Renal cortex interstitium (tissue), 11 donors: ENCODE measurements at regions not wholly inside any gene's neighbourhood (a gene's known extent, or its start where the extent isn't known, plus 50 kb on each side); places are given as distances from the start of the nearest gene placed in this dataset.
"Not testable (repeated sequence)": the region's sequence is repeated elsewhere in the genome, so short reads cannot be mapped to it uniquely, and the experiment has no call there.

Experiments
- DNase-seq, 11 donors: peaks; one replicate each; pipeline ENCODE4 v3.0.0-alpha.2; 2013; ENCODE audit warnings: low read depth in 9 of 11, low spot score in 4 of 11; ENCODE audit errors: extremely low read depth in 1 of 11

GRCh38 chr6:119491112-119491511 is 141.6 kb upstream of the MAN1A1 start:
- DNase-seq = not testable (repeated sequence)

DNA sequence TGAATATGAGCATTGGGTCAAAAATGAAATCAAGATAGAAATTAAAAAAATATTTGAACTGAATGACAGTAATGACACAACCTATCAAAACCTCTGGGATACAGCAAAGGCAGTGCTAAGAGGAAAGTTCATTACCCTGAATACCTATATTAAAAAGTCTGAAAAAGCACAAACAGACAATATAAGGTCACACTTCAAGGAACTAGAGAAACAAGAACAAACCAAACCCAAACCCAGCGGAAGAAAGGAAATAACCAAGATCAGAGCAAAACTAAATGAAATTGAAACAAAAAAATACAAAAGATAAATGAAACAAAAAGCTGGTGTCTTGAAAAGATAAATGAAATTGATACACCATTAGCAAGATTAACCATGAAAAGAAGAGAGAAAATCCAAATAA is 140.5 kb upstream of the MAN1A1 start:
- DNase-seq = not testable (repeated sequence)

DNA sequence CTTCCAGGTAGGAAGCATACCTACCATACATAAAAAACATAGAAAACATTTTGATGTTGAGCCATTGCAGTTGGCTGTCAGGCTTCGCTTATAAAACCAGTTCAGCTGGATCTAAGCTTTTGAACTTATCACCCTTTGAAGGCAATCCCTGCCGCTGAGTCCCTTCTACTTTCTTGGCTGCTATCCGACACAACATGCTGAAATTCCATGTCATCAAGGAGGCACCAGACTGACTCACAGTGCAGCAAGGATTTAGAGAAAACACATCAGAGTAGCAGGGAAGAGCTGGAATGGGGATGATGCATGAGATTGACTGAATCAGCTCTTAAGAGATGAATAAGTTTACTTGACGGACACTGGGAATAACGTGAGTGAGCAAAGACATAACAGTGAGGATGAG is 135.0 kb upstream of the MAN1A1 start:
- DNase-seq = no peak

- DNase-seq = no peak
Measured at GRCh38 chr6:119483908-119484307, 134.3 kb upstream of the MAN1A1 start.

- DNase-seq = no peak
Measured at GRCh38 chr6:119482850-119483285, 133.3 kb upstream of the MAN1A1 start.

- no peak for DNase-seq
Measured at GRCh38 chr6:119481976-119482375, 132.4 kb upstream of the MAN1A1 start.

DNA sequence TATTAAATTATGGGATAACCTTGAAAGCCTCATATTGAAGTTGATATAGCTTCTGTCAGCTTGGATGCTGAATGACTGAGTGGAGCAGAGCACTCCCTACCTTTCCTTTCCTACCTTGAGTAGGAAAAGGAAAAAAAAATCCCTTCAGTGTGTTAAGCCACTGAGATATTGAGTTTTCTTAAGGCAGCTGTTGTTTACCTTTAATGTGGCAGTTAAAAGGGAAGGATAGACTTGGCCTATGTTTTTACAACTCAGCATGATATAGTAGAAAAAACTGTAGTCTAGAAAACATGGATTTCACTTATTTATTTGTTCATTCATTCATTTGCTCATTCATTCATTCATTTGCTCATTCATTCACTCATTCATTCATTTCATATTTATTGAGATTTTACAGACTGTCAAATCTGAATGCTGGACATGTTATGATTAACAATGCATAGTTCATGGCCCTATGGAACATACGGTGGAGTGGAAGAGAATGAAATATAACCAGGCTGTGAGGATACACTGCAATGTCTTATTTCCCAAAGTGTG is 131.5 kb upstream of the MAN1A1 start:
- no peak for DNase-seq

GRCh38 chr6:119479860-119480655 is 130.5 kb upstream of the MAN1A1 start:
- no peak for DNase-seq

DNA sequence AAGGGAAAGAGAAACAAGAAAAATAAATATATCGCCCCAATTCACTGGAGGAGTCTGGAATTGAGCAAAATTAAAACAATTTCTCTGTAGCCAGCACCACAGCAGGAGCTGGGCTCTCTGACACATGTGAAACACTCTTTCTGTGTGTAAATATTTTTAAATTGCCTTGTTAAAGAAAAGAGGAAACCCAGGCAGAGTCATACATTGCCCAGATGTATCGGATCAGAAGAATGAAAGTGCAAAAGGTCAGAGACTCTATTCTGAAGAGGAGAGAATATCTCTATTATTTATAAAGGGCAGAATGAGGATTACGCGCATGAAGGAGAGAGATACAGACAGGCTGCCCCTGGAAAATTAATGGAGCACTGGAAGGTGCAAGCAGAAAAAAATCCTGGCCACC is 127.0 kb upstream of the MAN1A1 start:
- DNase-seq = no peak

GRCh38 chr6:119476024-119476423 is 126.5 kb upstream of the MAN1A1 start:
- no peak for DNase-seq

- no peak for DNase-seq
Measured at GRCh38 chr6:119470893-119471542, 121.5 kb upstream of the MAN1A1 start.

GRCh38 chr6:119467488-119468081 is 118.0 kb upstream of the MAN1A1 start:
- no peak for DNase-seq

- no peak for DNase-seq
Measured at GRCh38 chr6:119466226-119466625, 116.7 kb upstream of the MAN1A1 start.

- DNase-seq = no peak
Measured at GRCh38 chr6:119463081-119463626, 113.6 kb upstream of the MAN1A1 start.

GRCh38 chr6:119461187-119461586 is 111.6 kb upstream of the MAN1A1 start:
- DNase-seq = no peak

- DNase-seq = no peak
Measured at GRCh38 chr6:119459207-119459974, 109.8 kb upstream of the MAN1A1 start.

DNA sequence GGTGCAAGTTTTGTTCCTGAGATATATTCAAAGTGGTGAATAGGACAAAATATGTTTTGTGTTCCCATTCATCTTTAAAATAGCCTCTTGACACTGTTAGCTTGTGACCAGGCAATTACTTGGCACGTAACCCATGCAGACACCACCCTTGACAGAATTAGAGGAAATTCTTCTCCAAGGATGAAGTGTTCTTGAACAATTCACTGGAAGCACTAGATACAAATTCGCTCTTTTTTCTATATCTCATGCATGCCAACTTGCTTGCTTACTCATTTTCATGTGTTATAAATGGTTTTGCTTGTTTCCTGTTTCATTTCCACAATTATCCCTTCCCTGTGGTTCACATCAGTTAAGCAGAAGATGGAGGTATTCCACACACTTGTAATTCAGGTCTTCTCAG is 105.2 kb upstream of the MAN1A1 start:
- DNase-seq = no peak

DNA sequence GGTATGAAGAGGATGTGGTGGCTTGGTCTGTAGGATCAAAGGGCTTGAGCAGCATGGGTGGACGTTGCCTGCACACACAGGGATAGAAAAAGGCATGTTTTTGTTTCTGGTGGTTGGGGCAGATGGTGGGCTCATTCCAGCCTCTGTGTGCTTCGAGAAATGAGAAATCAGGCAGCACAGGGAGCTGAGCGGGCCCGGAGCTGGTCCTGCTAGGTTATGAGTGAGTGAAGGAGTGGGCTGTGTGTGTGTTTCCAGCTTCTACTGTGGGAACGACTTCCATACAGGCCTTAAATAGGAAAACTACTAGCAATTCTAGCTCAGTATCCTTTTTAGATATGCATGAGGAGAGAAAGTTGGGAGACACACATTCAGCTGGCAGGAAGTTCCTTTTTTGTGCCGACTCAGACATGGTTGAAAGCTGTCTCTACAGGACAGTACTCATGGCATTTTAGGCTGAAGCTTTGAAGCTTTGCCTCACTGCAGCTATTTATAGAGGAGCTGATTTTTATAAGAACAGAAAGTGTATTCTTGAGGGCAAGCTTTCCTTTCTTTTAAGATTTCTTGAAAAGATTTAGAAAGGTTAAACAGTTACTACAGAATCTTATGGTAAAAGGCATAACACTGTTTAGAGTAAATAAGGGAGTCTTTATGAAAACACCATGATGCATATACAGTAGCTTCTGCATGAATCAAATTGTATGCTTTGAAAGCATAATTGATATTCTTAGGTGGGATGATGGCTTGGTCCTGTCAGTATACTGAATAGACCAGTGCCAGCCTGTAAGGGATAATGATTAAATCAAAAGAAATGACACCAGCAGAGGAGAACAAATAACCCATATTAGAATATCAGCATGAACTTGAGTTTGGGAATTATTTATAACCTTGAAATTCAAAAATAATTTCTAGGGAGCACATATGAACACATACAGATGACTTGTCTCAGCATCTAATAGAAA is 104.0 kb upstream of the MAN1A1 start:
- DNase-seq = no peak
